Left lobe of liver (tissue), 2 donors: ENCODE measurements at regions not wholly inside any gene's neighbourhood (a gene's known extent, or its start where the extent isn't known, plus 50 kb on each side); places are given as distances from the start of the nearest gene placed in this dataset.
A peak's percentile ranks its signal among the peaks of the same experiment; 100 is the strongest.

Experiments used
- ATAC-seq: fragments of 200-7000 bp; cut with Tn5 transposase; one replicate; pipeline ENCODE4 v1.9.1; 2020; ENCODE audit warnings: mild to moderate bottlenecking, moderate library complexity
- DNase-seq: peaks from one replicate; pipeline ENCODE4 v3.0.0-alpha.2; 2020; ENCODE audit warnings: low spot score
- donor health status: DM: no; HTN: no; CAD: no; lungs with moderate emphysema.
- donor health status: DM: no; HTN: yes; CAD: no.

- peak; percentile 58 for ATAC-seq
- DNase-seq: no peak
Measured at GRCh38 chr12:30440826-30441602, 254.7 kb downstream of the IPO8 start.

GRCh38 chr12:30439201-30439600 lies 256.5 kb downstream of the IPO8 start:
- ATAC-seq: no peak
- no peak for DNase-seq

- no peak for DNase-seq
- no peak for ATAC-seq
Measured at GRCh38 chr12:30438601-30439041, 257.0 kb downstream of the IPO8 start.

GRCh38 chr12:30437616-30438015 lies 258.1 kb downstream of the IPO8 start:
- no peak for DNase-seq

GRCh38 chr12:30437044-30437443 lies 258.6 kb downstream of the IPO8 start:
- DNase-seq (no peak), ATAC-seq (no peak)

More at GRCh38 chr12:30437616-30438015, 258.1 kb downstream of the IPO8 start:
- ATAC-seq: peak; percentile 92

GRCh38 chr12:30428098-30428497 lies 267.6 kb downstream of the IPO8 start:
- DNase-seq (no peak), ATAC-seq (peak; percentile 36)

GRCh38 chr12:30427555-30427954 lies 268.1 kb downstream of the IPO8 start:
- peak; percentile 95 for ATAC-seq

GRCh38 chr12:30425445-30425844 lies 270.2 kb downstream of the IPO8 start:
- DNase-seq: no peak
- no peak for ATAC-seq

More at GRCh38 chr12:30427555-30427954, 268.1 kb downstream of the IPO8 start:
- no peak for DNase-seq

- no peak for ATAC-seq
Measured at GRCh38 chr12:30423330-30423729, 272.3 kb downstream of the IPO8 start.

GRCh38 chr12:30422844-30423243 lies 272.8 kb downstream of the IPO8 start:
- no peak for ATAC-seq

More at GRCh38 chr12:30423330-30423729, 272.3 kb downstream of the IPO8 start:
- DNase-seq: no peak

GRCh38 chr12:30420561-30420960 lies 275.1 kb downstream of the IPO8 start:
- DNase-seq (no peak), ATAC-seq (no peak)

More at GRCh38 chr12:30422844-30423243, 272.8 kb downstream of the IPO8 start:
- no peak for DNase-seq

- no peak for ATAC-seq
- DNase-seq: no peak
Measured at GRCh38 chr12:30417697-30418231, 277.9 kb downstream of the IPO8 start.

GRCh38 chr12:30416631-30417030 lies 279.0 kb downstream of the IPO8 start:
- ATAC-seq: no peak
- no peak for DNase-seq

GRCh38 chr12:30415777-30416176 lies 279.9 kb downstream of the IPO8 start:
- DNase-seq: no peak
- ATAC-seq: no peak

- ATAC-seq: no peak
- no peak for DNase-seq
Measured at GRCh38 chr12:30414507-30414906, 281.2 kb downstream of the IPO8 start.

- ATAC-seq: no peak
- no peak for DNase-seq
Measured at GRCh38 chr12:30400349-30400748, 295.3 kb downstream of the IPO8 start.

- no peak for ATAC-seq
- DNase-seq: no peak
Measured at GRCh38 chr12:30399859-30400258, 295.8 kb downstream of the IPO8 start.

- ATAC-seq: no peak
- DNase-seq: no peak
Measured at GRCh38 chr12:30396576-30396975, 299.1 kb downstream of the IPO8 start.

- no peak for ATAC-seq
- DNase-seq: no peak
Measured at GRCh38 chr12:30395190-30395589, 300.5 kb downstream of the IPO8 start.

GRCh38 chr12:30391766-30392366 lies 303.8 kb downstream of the IPO8 start:
- ATAC-seq (no peak), DNase-seq (no peak)

GRCh38 chr12:30385706-30386105 lies 310.0 kb downstream of the IPO8 start:
- DNase-seq: no peak
- ATAC-seq: no peak

GRCh38 chr12:30384976-30385375 lies 310.7 kb downstream of the IPO8 start:
- no peak for DNase-seq
- ATAC-seq: no peak
